ENCODE measurements at regions not wholly inside any gene's neighbourhood (a gene's known extent, or its start where the extent isn't known, plus 50 kb on each side); places are given as distances from the start of the nearest gene placed in this dataset.

- no peak for DNase-seq (ENCODE audit: low read depth in 4 of 4, low spot score in 1 of 4)
Measured at GRCh38 chr1:22218618-22219250, 75.8 kb upstream of the WNT4 start.

- no peak for DNase-seq (ENCODE audit: low read depth in 4 of 4, low spot score in 1 of 4)
Measured at GRCh38 chr1:22221233-22221780, 78.4 kb upstream of the WNT4 start.

GRCh38 chr1:22222723-22223122, 79.8 kb upstream of the WNT4 start:
- DNase-seq (ENCODE audit: low read depth in 4 of 4, low spot score in 1 of 4): no peak

- no peak for DNase-seq (ENCODE audit: low read depth in 4 of 4, low spot score in 1 of 4)
Measured at GRCh38 chr1:22223176-22223575, 80.3 kb upstream of the WNT4 start.

- no peak for DNase-seq (ENCODE audit: low read depth in 4 of 4, low spot score in 1 of 4)
Measured at GRCh38 chr1:22224091-22224490, 81.2 kb upstream of the WNT4 start.

GRCh38 chr1:22224631-22225030, 81.7 kb upstream of the WNT4 start:
- DNase-seq (ENCODE audit: low read depth in 4 of 4, low spot score in 1 of 4): no peak

GRCh38 chr1:22225858-22226589, 83.1 kb upstream of the WNT4 start:
- DNase-seq (ENCODE audit: low read depth in 4 of 4, low spot score in 1 of 4): no peak

- DNase-seq (ENCODE audit: low read depth in 4 of 4, low spot score in 1 of 4): no peak
Measured at GRCh38 chr1:22228074-22228473, 85.2 kb upstream of the WNT4 start.

- no peak for DNase-seq (ENCODE audit: low read depth in 4 of 4, low spot score in 1 of 4)
Measured at GRCh38 chr1:22228505-22228911, 85.6 kb upstream of the WNT4 start.

- no peak for DNase-seq (ENCODE audit: low read depth in 4 of 4, low spot score in 1 of 4)
Measured at GRCh38 chr1:22229379-22229778, 86.5 kb upstream of the WNT4 start.

- DNase-seq (ENCODE audit: low read depth in 4 of 4, low spot score in 1 of 4): no peak
Measured at GRCh38 chr1:22231068-22231593, 88.2 kb upstream of the WNT4 start.

GRCh38 chr1:22231995-22232690, 89.2 kb upstream of the WNT4 start:
- no peak for DNase-seq (ENCODE audit: low read depth in 4 of 4, low spot score in 1 of 4)

GRCh38 chr1:22233222-22233621, 90.3 kb upstream of the WNT4 start:
- no peak for DNase-seq (ENCODE audit: low read depth in 4 of 4, low spot score in 1 of 4)

- DNase-seq (ENCODE audit: low read depth in 4 of 4, low spot score in 1 of 4): no peak
Measured at GRCh38 chr1:22234476-22235030, 91.7 kb upstream of the WNT4 start.

- no peak for DNase-seq (ENCODE audit: low read depth in 4 of 4, low spot score in 1 of 4)
Measured at GRCh38 chr1:22236166-22236565, 93.3 kb upstream of the WNT4 start.

- no peak for DNase-seq (ENCODE audit: low read depth in 4 of 4, low spot score in 1 of 4)
Measured at GRCh38 chr1:22236900-22237299, 94.0 kb upstream of the WNT4 start.

GRCh38 chr1:22237433-22238093, 94.7 kb upstream of the WNT4 start:
- DNase-seq (ENCODE audit: low read depth in 4 of 4, low spot score in 1 of 4): no peak

- no peak for DNase-seq (ENCODE audit: low read depth in 4 of 4, low spot score in 1 of 4)
Measured at GRCh38 chr1:22238356-22239224, 95.7 kb upstream of the WNT4 start.

GRCh38 chr1:22239378-22239777, 96.5 kb upstream of the WNT4 start:
- no peak for DNase-seq (ENCODE audit: low read depth in 4 of 4, low spot score in 1 of 4)

GRCh38 chr1:22241250-22241649, 98.4 kb upstream of the WNT4 start:
- DNase-seq (ENCODE audit: low read depth in 4 of 4, low spot score in 1 of 4): no peak
